Skeletal muscle cell (primary cell): ENCODE measurements at regions not wholly inside any gene's neighbourhood (a gene's known extent, or its start where the extent isn't known, plus 50 kb on each side); places are given as distances from the start of the nearest gene placed in this dataset.

Source experiments
- DNase-seq: peaks from one replicate; pipeline ENCODE4 v3.0.0-alpha.2; 2010; ENCODE audit warnings: low read depth
- H3K4me3 ChIP-seq: 2 replicates; pipeline ENCODE4 v1.5.1; 2011; ENCODE audit warnings: low read depth, mild to moderate bottlenecking, control low read depth, low read length, moderate library complexity

- no peak for DNase-seq
- H3K4me3 ChIP-seq, result no peak overlapping the region
These were observed 968.8 kb downstream of the BRD1 start for GRCh38 chr22:48858856-48859255.

GRCh38 chr22:48858121-48858520 is 969.6 kb downstream of the BRD1 start:
- no peak overlapping the region for H3K4me3 ChIP-seq
- DNase-seq, result no peak

GRCh38 chr22:48857202-48857805 is 970.4 kb downstream of the BRD1 start:
- DNase-seq, result no peak
- H3K4me3 ChIP-seq, result no peak overlapping the region

- no peak overlapping the region for H3K4me3 ChIP-seq
- no peak for DNase-seq
These were observed 971.4 kb downstream of the BRD1 start for GRCh38 chr22:48856308-48856615.

- no peak for DNase-seq
- H3K4me3 ChIP-seq, result no peak overlapping the region
These were observed 971.9 kb downstream of the BRD1 start for GRCh38 chr22:48855593-48856307.

GRCh38 chr22:48855013-48855412 is 972.7 kb downstream of the BRD1 start:
- DNase-seq, result no peak
- H3K4me3 ChIP-seq, result no peak overlapping the region

GRCh38 chr22:48853627-48854240 is 973.9 kb downstream of the BRD1 start:
- no peak for DNase-seq
- H3K4me3 ChIP-seq, result no peak overlapping the region

GRCh38 chr22:48851933-48852549 is 975.6 kb downstream of the BRD1 start:
- no peak for DNase-seq
- H3K4me3 ChIP-seq, result no peak overlapping the region

GRCh38 chr22:48850658-48851287 is 976.9 kb downstream of the BRD1 start:
- no peak overlapping the region for H3K4me3 ChIP-seq
- no peak for DNase-seq

GRCh38 chr22:48849963-48850657 is 977.6 kb downstream of the BRD1 start:
- DNase-seq, result no peak
- H3K4me3 ChIP-seq, result no peak overlapping the region

GRCh38 chr22:48849219-48849912 is 978.3 kb downstream of the BRD1 start:
- no peak overlapping the region for H3K4me3 ChIP-seq
- DNase-seq, result no peak

GRCh38 chr22:48846200-48846599 is 981.5 kb downstream of the BRD1 start:
- DNase-seq, result no peak
- no peak overlapping the region for H3K4me3 ChIP-seq

- H3K4me3 ChIP-seq, result no peak overlapping the region
- no peak for DNase-seq
These were observed 982.2 kb downstream of the BRD1 start for GRCh38 chr22:48845356-48845936.

- H3K4me3 ChIP-seq, result no peak overlapping the region
- DNase-seq, result no peak
These were observed 983.5 kb downstream of the BRD1 start for GRCh38 chr22:48844056-48844675.

- no peak overlapping the region for H3K4me3 ChIP-seq
- DNase-seq, result no peak
These were observed 984.0 kb downstream of the BRD1 start for GRCh38 chr22:48843640-48844039.

- no peak for DNase-seq
- no peak overlapping the region for H3K4me3 ChIP-seq
These were observed 984.7 kb downstream of the BRD1 start for GRCh38 chr22:48842976-48843375.

- no peak overlapping the region for H3K4me3 ChIP-seq
- no peak for DNase-seq
These were observed 985.1 kb downstream of the BRD1 start for GRCh38 chr22:48842583-48842945.

- H3K4me3 ChIP-seq, result no peak overlapping the region
- no peak for DNase-seq
These were observed 985.6 kb downstream of the BRD1 start for GRCh38 chr22:48841881-48842582.
